ENCODE measurements at regions not wholly inside any gene's neighbourhood (a gene's known extent, or its start where the extent isn't known, plus 50 kb on each side); places are given as distances from the start of the nearest gene placed in this dataset.

DNA sequence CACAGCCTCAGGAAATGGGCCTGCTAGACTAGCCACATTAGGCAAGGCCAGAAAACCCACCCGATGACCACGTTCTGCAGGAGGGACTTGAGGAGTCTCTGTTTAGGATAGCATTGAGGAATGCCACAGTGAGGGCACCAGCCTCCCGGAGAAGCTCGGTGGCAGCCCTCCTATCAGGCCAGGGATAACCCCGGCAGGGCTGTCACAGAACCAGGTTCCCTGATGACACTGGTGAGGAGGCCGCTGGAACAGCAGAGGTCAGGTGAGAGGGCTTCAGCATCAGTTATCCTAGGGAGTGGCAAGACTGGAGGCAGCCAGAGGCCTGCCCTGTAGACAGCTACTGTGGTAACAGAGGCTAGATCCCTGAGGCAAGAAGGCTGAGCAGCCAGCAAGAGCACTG is 157.6 kb downstream of the MYLK4 start:
- TF ChIP-seq YY1 (IDR thresholded peaks at IDR 0.05; ENCODE audit: insufficient read depth, insufficient read length), result no peak
- no peak for TF ChIP-seq SUZ12 (IDR thresholded peaks at IDR 0.05; ENCODE audit: extremely low read depth, insufficient read depth, insufficient read length)

Data from NT2/D1 (cell line).